K562 (cell line): ENCODE measurements at regions not wholly inside any gene's neighbourhood (a gene's known extent, or its start where the extent isn't known, plus 50 kb on each side); places are given as distances from the start of the nearest gene placed in this dataset.

ENCODE experiments used
- ATAC-seq: fragments of 200-7000 bp; cut with Tn5 transposase; 3 replicates; pipeline ENCODE4 v1.9.1; 2020; ENCODE audit warnings: moderate library complexity
- BruUV-seq: library from RNA; stranded (reverse); fragments of 400-500 nt; replicated peaks from 2 replicates; lab custom pipeline; 2021; lab: Mats Ljungman, UMichigan
- CTCF ChIA-PET: fragments of 300-600 bp; formaldehyde crosslinking; extraction: SDS; loops from one replicate; lab custom pipeline; 2021; ENCODE audit warnings: low intra/inter-chr PET ratio; lab: Yijun Ruan, JAX
- POLR2A ChIA-PET: fragments of 300-600, 350-650 bp; sonication (Branson Sonifier 250); formaldehyde crosslinking; extraction: SDS; loops from one replicate; lab custom pipeline; 2021; ENCODE audit warnings: antibody characterized with exemption, inconsistent platforms; lab: Yijun Ruan, JAX
- DNase-seq, 4 experiments: peaks; one replicate each; pipeline versions ENCODE4 v3.0.0 to v3.0.0-alpha.2; 2011 to 2018; ENCODE audit warnings: low spot score in 3 of 4, mixed read lengths in 3 of 4; ENCODE audit errors: extremely low read depth in 1 of 4
- FAIRE-seq: peaks from 2 replicates; lab custom pipeline; 2011; peaks lifted over from hg19 to GRCh38; lab: Jason Lieb, UNC
- H2AFZ ChIP-seq: 2 replicates; pipeline ENCODE4 v1.6.0; 2011; ENCODE audit warnings: low read depth, low read length, control low read depth, inconsistent platforms
- H3K27ac ChIP-seq: fragments of 200-600 bp; 3 replicates; pipeline ENCODE4 v1.8.0; 2011; ENCODE audit warnings: low read depth, mild to moderate bottlenecking, control low read depth, inconsistent platforms, low read length, moderate library complexity, mixed read lengths; ENCODE audit errors: extremely low read depth
- H3K27me3 ChIP-seq, 2 experiments: fragments of 300-600 bp in 1 of 2; 2 replicates in 1 of 2; 3 replicates in 1 of 2; pipeline versions ENCODE4 v1.6.0 to v1.8.0; 2011; ENCODE audit warnings: inconsistent platforms in 2 of 2, low read length in 2 of 2, mild to moderate bottlenecking in 1 of 2, mixed read lengths in 1 of 2, moderate library complexity in 1 of 2; ENCODE audit not compliant: control insufficient read depth in 2 of 2, insufficient read depth in 2 of 2
- H3K36me3 ChIP-seq: fragments of 300-600 bp; 3 replicates; pipeline ENCODE4 v1.8.0; 2011; ENCODE audit warnings: mild to moderate bottlenecking, low read length, inconsistent platforms; ENCODE audit not compliant: control insufficient read depth, insufficient read depth
- H3K4me1 ChIP-seq, 2 experiments: fragments of 200-600 bp in 1 of 2; replicated peaks in 1 of 2; 2 replicates in 1 of 2; 3 replicates in 1 of 2; pipeline versions ENCODE4 v1.5.1 to v1.8.0; 2011; ENCODE audit warnings: inconsistent platforms in 2 of 2, low read length in 2 of 2, mild to moderate bottlenecking in 1 of 2, mixed read lengths in 1 of 2, moderate library complexity in 1 of 2; ENCODE audit not compliant: control insufficient read depth in 2 of 2, insufficient read depth in 2 of 2
- H3K4me2 ChIP-seq: 2 replicates; pipeline ENCODE4 v1.6.1; 2011; ENCODE audit warnings: low read length, control low read depth, inconsistent platforms, mixed read lengths; ENCODE audit not compliant: insufficient read depth
- H3K4me3 ChIP-seq: fragments of 200-600 bp; sonication (generic), shearing (Covaris generic); 2 replicates; pipeline ENCODE4 v1.5.1; 2016; ENCODE audit warnings: control low read depth, inconsistent platforms
- H3K79me2 ChIP-seq: fragments of 200-600 bp; 3 replicates; pipeline ENCODE4 v1.8.0; 2011; ENCODE audit warnings: low read length, inconsistent platforms; ENCODE audit not compliant: control insufficient read depth, insufficient read depth
- H3K9ac ChIP-seq, 2 experiments: 2 replicates each; pipeline versions ENCODE4 v1.6.0 to v1.6.1; 2011; ENCODE audit warnings: low read depth in 2 of 2, low read length in 2 of 2, control low read depth in 1 of 2, inconsistent platforms in 1 of 2, mild to moderate bottlenecking in 1 of 2, mixed read lengths in 1 of 2; ENCODE audit not compliant: insufficient read depth in 1 of 2
- H3K9me1 ChIP-seq: one replicate; pipeline ENCODE4 v1.6.0; 2011; ENCODE audit warnings: inconsistent platforms, mild to moderate bottlenecking, low read length, moderate library complexity; ENCODE audit not compliant: control insufficient read depth, insufficient read depth
- H3K9me3 ChIP-seq: replicated peaks from 2 replicates; pipeline ENCODE4 v1.5.1; 2011; ENCODE audit warnings: low read depth, low read length, inconsistent platforms; ENCODE audit not compliant: control insufficient read depth, insufficient read depth
- H4K20me1 ChIP-seq: replicated peaks from 2 replicates; pipeline ENCODE4 v1.6.1; 2011; ENCODE audit warnings: low read length, inconsistent platforms, mixed read lengths; ENCODE audit not compliant: control insufficient read depth, insufficient read depth
- AFF4 ChIP-seq: sonication (generic); formaldehyde crosslinking; IDR thresholded peaks from 2 replicates; pipeline ENCODE4 v1.8.0; 2023; ENCODE audit warnings: mild to moderate bottlenecking, missing genetic modification reagents
- ARNT ChIP-seq, 2 experiments: fragments of 450-650 bp; IDR thresholded peaks; 2 replicates each; pipeline ENCODE4 v1.6.1; 2016; ENCODE audit warnings: mild to moderate bottlenecking in 1 of 2
- BACH1 ChIP-seq: fragments of 200-800 bp; sonication (Bioruptor generic); IDR thresholded peaks from 2 replicates; pipeline ENCODE4 v1.6.1; 2016; ENCODE audit warnings: missing genetic modification characterization, missing compliant biosample characterization
- BCOR ChIP-seq: fragments of 450-650 bp; IDR thresholded peaks from 2 replicates; pipeline ENCODE4 v1.6.1; 2016
- MED1 ChIP-seq: sonication (generic); formaldehyde crosslinking; IDR thresholded peaks from 2 replicates; pipeline ENCODE4 v1.8.1; 2023; ENCODE audit warnings: missing genetic modification reagents, borderline replicate concordance
- ZBTB12 ChIP-seq: fragments of 250-450 bp; sonication (Bioruptor Pico); IDR thresholded peaks from 2 replicates; pipeline ENCODE4 v1.4.0; 2020
- ZBTB17 ChIP-seq: fragments of 450-650 bp; formaldehyde crosslinking; IDR thresholded peaks from 2 replicates; pipeline ENCODE4 v1.4.0; 2020; ENCODE audit warnings: mild to moderate bottlenecking
- ZNF133 ChIP-seq: fragments of 250-450 bp; sonication (Bioruptor Pico); IDR thresholded peaks from 2 replicates; pipeline ENCODE4 v1.4.0; 2020; ENCODE audit warnings: mild to moderate bottlenecking
- ZSCAN32 ChIP-seq: fragments of 450-650 bp; formaldehyde crosslinking; IDR thresholded peaks from 2 replicates; pipeline ENCODE4 v1.4.0; 2020; ENCODE audit warnings: mild to moderate bottlenecking, moderate library complexity
- WGBS: fragments of 100-300 bp; shearing (Covaris generic); methylation state at CpG from one replicate; pipeline ENCODE4 v1.1.6; 2016; ENCODE audit warnings: low coverage, mixed read lengths; ENCODE audit not compliant: insufficient coverage; ENCODE audit errors: missing lambda C conversion rate; 5-methylcytosine and 5-hydroxymethylcytosine counted together
- in situ Hi-C: fragments of 300-500 bp; cut with MboI; formaldehyde crosslinking; loops from 4 replicates; pipeline ENCODE4 v1.15.0; 2018; ENCODE audit warnings: inconsistent platforms, mixed read lengths
- intact Hi-C: fragments of 100-400 bp; cut with micrococcal nuclease; formaldehyde crosslinking; loops from 2 replicates; pipeline ENCODE4 v1.14.2; 2022

GRCh38 chr19:5218963-5219530, 121.6 kb downstream of the PTPRS start (continued):
- TF ChIP-seq AFF4 (no peak), BCOR (peak; percentile 97), MED1 (CRISPR knock-in tag) (no peak)

GRCh38 chr19:5218255-5218855, 122.3 kb downstream of the PTPRS start:
- ChIA-PET POLR2A (no interaction called here), CTCF (no interaction called here)
- FAIRE-seq, result no peak
- Histone ChIP-seq H3K27me3 (no peaks in the 10 kb centered on the region), H2AFZ (no peak overlapping the region), H3K4me3 (no peak overlapping the region), H3K9me3 (no peaks in the 10 kb centered on the region), H3K36me3 (peaks cover 42% of the 10 kb centered on the region; the same call in 2 of the 3 replicates), H3K9ac (no peak overlapping the region), H3K9me1 (no peaks in the 10 kb centered on the region), H3K27ac (no peak overlapping the region), H4K20me1 (no peaks in the 10 kb centered on the region), H3K79me2 (no peaks in the 10 kb centered on the region), H3K4me1 (peaks cover 0 to 4% of the 10 kb centered on the region in 2 experiments; a peak in 3 of 5 replicates), H3K4me2 (no peak overlapping the region)
- intact Hi-C loops (no loop called here), in situ Hi-C loops (no loop called here)
- no peak for DNase-seq
- no TSS peak for BruUV-seq
- ATAC-seq, result no peak
- TF ChIP-seq ZSCAN32 (CRISPR knock-in tag) (no peak), ARNT (IDR thresholded peaks at IDR 0.05) (no peak), ZNF133 (CRISPR knock-in tag) (no peak), BACH1 (tag) (no peak), ZBTB17 (CRISPR knock-in tag) (no peak), ZBTB12 (CRISPR knock-in tag) (no peak)
- WGBS, result 84% methylated on average over 12 of the region's 12 CpGs
